ENCODE measurements at regions not wholly inside any gene's neighbourhood (a gene's known extent, or its start where the extent isn't known, plus 50 kb on each side); places are given as distances from the start of the nearest gene placed in this dataset.

GRCh38 chr14:28704153-28704552, 62.4 kb upstream of the FOXG1 start:
- Histone ChIP-seq H3K4me3 (ENCODE audit: low read length) (no peak overlapping the region), H3F3A (ENCODE audit: control insufficient read depth, insufficient read depth) (no peaks in the 10 kb centered on the region), H3K27me3 (ENCODE audit: control insufficient read depth, low read length) (no peaks in the 10 kb centered on the region), H3K36me3 (ENCODE audit: control insufficient read depth, low read length) (no peaks in the 10 kb centered on the region), H3K9me2 (replicated peaks; ENCODE audit: control insufficient read depth, low read length) (no peaks in the 10 kb centered on the region; the same call in 1 of the 2 replicates), H4K20me1 (ENCODE audit: control insufficient read depth, insufficient read depth, low read depth, low read length) (no peaks in the 10 kb centered on the region), H3K9me3 (ENCODE audit: control insufficient read depth, insufficient read depth, low read length) (no peaks in the 10 kb centered on the region), H3K79me2 (ENCODE audit: control insufficient read depth, low read length) (no peaks in the 10 kb centered on the region), H3K4me1 (ENCODE audit: control insufficient read depth, low read length) (no peaks in the 10 kb centered on the region), H3K4me2 (ENCODE audit: low read length) (no peak overlapping the region), H3K27ac (ENCODE audit: low read depth, low read length) (no peak overlapping the region)
- TF ChIP-seq CTCF (IDR thresholded peaks at IDR 0.05; ENCODE audit: low read depth, low read length, poor library complexity, severe bottlenecking) (no peak), EZH2phosphoT487 (IDR thresholded peaks at IDR 0.05; ENCODE audit: borderline replicate concordance, low read length) (no peak)

GRCh38 chr14:28707814-28708213, 58.8 kb upstream of the FOXG1 start:
- Histone ChIP-seq H3K4me1 (ENCODE audit: control insufficient read depth, low read length) (no peaks in the 10 kb centered on the region), H4K20me1 (ENCODE audit: control insufficient read depth, insufficient read depth, low read depth, low read length) (no peaks in the 10 kb centered on the region), H3K9me2 (replicated peaks; ENCODE audit: control insufficient read depth, low read length) (no peaks in the 10 kb centered on the region), H3K36me3 (ENCODE audit: control insufficient read depth, low read length) (no peaks in the 10 kb centered on the region), H3K79me2 (ENCODE audit: control insufficient read depth, low read length) (no peaks in the 10 kb centered on the region), H3K9me3 (ENCODE audit: control insufficient read depth, insufficient read depth, low read length) (no peaks in the 10 kb centered on the region), H3K27me3 (ENCODE audit: control insufficient read depth, low read length) (no peaks in the 10 kb centered on the region), H3K27ac (ENCODE audit: low read depth, low read length) (no peak overlapping the region), H3F3A (ENCODE audit: control insufficient read depth, insufficient read depth) (no peaks in the 10 kb centered on the region), H3K4me3 (ENCODE audit: low read length) (no peak overlapping the region), H3K4me2 (ENCODE audit: low read length) (no peak overlapping the region)
- no peak for TF ChIP-seq CTCF (IDR thresholded peaks at IDR 0.05; ENCODE audit: low read depth, low read length, poor library complexity, severe bottlenecking)
- TF ChIP-seq EZH2phosphoT487 (IDR thresholded peaks at IDR 0.05; ENCODE audit: borderline replicate concordance, low read length): no peak

- no peaks in the 10 kb centered on the region for H3K27me3 ChIP-seq (ENCODE audit: control insufficient read depth, low read length)
- no peak overlapping the region for H3K4me3 ChIP-seq (ENCODE audit: low read length)
- no peaks in the 10 kb centered on the region for H4K20me1 ChIP-seq (ENCODE audit: control insufficient read depth, insufficient read depth, low read depth, low read length)
- H3K4me1 ChIP-seq (ENCODE audit: control insufficient read depth, low read length): no peaks in the 10 kb centered on the region
- no peak overlapping the region for H3K27ac ChIP-seq (ENCODE audit: low read depth, low read length)
- TF ChIP-seq CTCF (IDR thresholded peaks at IDR 0.05; ENCODE audit: low read depth, low read length, poor library complexity, severe bottlenecking) (no peak), EZH2phosphoT487 (IDR thresholded peaks at IDR 0.05; ENCODE audit: borderline replicate concordance, low read length) (no peak)
- H3K4me2 ChIP-seq (ENCODE audit: low read length): no peak overlapping the region
- H3F3A ChIP-seq (ENCODE audit: control insufficient read depth, insufficient read depth): no peaks in the 10 kb centered on the region
- no peaks in the 10 kb centered on the region for H3K9me3 ChIP-seq (ENCODE audit: control insufficient read depth, insufficient read depth, low read length)
- H3K9me2 ChIP-seq (replicated peaks; ENCODE audit: control insufficient read depth, low read length): no peaks in the 10 kb centered on the region
- no peaks in the 10 kb centered on the region for H3K36me3 ChIP-seq (ENCODE audit: control insufficient read depth, low read length)
- H3K79me2 ChIP-seq (ENCODE audit: control insufficient read depth, low read length): no peaks in the 10 kb centered on the region
Observed at GRCh38 chr14:28709571-28710305, 56.8 kb upstream of the FOXG1 start.

Data from DOHH2 (cell line).